Activated B cell treated with CpG ODN at 0.5 μM for 24 hours (primary cell): ENCODE measurements at regions not wholly inside any gene's neighbourhood (a gene's known extent, or its start where the extent isn't known, plus 50 kb on each side); places are given as distances from the start of the nearest gene placed in this dataset.

Experiments used
- ATAC-seq: fragments of 200-7000 bp; cut with Tn5 transposase; one replicate; pipeline ENCODE4 v1.10.0; 2021; ENCODE audit warnings: low read depth, mild to moderate bottlenecking, moderate library complexity
- CTCF ChIA-PET: fragments of 350-600 bp; sonication (Branson Sonifier 250); formaldehyde crosslinking; loops from one replicate; lab custom pipeline; 2021; ENCODE audit warnings: antibody characterized with exemption; lab: Charles Lee
- POLR2A ChIA-PET: fragments of 350-600 bp; sonication (Branson Sonifier 250); formaldehyde crosslinking; loops from one replicate; lab custom pipeline; 2021; ENCODE audit warnings: antibody characterized with exemption; lab: Charles Lee
- DNase-seq: peaks from one replicate; pipeline ENCODE4 v3.0.0; 2022
- H3K27ac Mint-ChIP-seq: one replicate; pipeline ENCODE4 v1.8.0; 2020; ENCODE audit warnings: mixed read lengths
- H3K27me3 Mint-ChIP-seq: one replicate; pipeline ENCODE4 v1.8.0; 2021; ENCODE audit warnings: mixed read lengths
- H3K36me3 Mint-ChIP-seq: one replicate; pipeline ENCODE4 v1.8.0; 2021; ENCODE audit warnings: low read depth, mixed read lengths
- H3K4me1 Mint-ChIP-seq: one replicate; pipeline ENCODE4 v1.8.0; 2021; ENCODE audit warnings: mixed read lengths
- H3K4me3 Mint-ChIP-seq: one replicate; pipeline ENCODE4 v1.8.0; 2020; ENCODE audit warnings: mild to moderate bottlenecking, mixed read lengths
- H3K9me3 Mint-ChIP-seq: one replicate; pipeline ENCODE4 v1.8.0; 2020; ENCODE audit warnings: mixed read lengths
- intact Hi-C: fragments of 100-400 bp; cut with micrococcal nuclease; formaldehyde crosslinking; loops from one replicate; pipeline ENCODE4 v1.15.1; 2024
- TF ChIP-seq, protein P1 (sequence below): fragments of 200-600 bp; IDR thresholded peaks from one replicate; pipeline ENCODE4 v1.8.0; 2022; ENCODE audit warnings: antibody characterized with exemption, mild to moderate bottlenecking

DNA sequence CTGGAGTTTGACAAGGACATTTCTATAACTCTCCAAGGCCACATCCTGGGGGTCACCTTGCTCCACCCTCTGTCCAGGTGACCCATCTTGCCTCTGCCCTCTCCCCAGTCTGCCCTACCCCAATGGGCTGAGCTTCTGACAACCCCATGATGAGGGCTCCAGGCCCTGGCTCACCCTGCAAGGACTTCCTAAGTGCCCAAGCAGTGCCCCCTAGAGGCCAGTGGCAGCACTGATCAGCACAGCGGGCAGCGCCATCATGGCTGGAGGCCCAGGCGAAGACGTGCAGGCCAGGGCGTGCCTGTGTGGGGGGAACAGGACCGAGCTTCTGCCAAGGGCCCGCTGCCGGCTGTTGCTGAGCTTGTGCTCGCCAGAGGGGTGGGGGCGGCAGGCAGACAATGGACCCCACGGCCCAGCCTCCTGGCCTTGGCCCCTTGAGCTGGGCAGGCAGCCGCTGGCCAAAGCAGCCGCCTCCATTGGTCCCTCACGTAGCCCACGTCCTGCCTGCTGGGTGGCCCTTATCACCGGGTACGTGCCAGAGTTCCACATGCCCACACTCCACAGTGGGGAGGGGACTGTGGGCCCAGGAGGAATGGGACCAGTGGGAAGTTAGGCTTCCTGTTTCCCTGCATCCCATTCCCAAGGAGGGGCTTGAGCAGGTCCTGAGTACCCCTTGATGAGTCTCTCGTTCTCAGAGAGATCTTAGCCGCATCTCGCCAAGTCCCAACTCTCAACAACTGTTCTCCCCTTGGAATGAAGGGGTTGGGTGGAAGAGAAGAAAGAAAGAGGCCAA, 64.3 kb downstream of the MRPL14 start:
- DNase-seq: no peak
- H3K4me3 Mint-ChIP-seq: no peak overlapping the region
- POLR2A ChIA-PET: no interaction called here
- H3K9me3 Mint-ChIP-seq: peaks cover 2% of the 10 kb centered on the region
- CTCF ChIA-PET: interaction anchor here (1.1 to 1.4 kb wide), 2 partner anchors 12 kb away, joined by 3 to 5 read pairs; no protein-coding TSS in a partner anchor
- H3K27me3 Mint-ChIP-seq: peaks cover 2% of the 10 kb centered on the region
- intact Hi-C loops: no loop called here
- no peak overlapping the region for H3K27ac Mint-ChIP-seq
- ATAC-seq: no peak
- no peaks in the 10 kb centered on the region for H3K36me3 Mint-ChIP-seq
- peaks cover 7% of the 10 kb centered on the region for H3K4me1 Mint-ChIP-seq
- TF ChIP-seq, protein P1, sequence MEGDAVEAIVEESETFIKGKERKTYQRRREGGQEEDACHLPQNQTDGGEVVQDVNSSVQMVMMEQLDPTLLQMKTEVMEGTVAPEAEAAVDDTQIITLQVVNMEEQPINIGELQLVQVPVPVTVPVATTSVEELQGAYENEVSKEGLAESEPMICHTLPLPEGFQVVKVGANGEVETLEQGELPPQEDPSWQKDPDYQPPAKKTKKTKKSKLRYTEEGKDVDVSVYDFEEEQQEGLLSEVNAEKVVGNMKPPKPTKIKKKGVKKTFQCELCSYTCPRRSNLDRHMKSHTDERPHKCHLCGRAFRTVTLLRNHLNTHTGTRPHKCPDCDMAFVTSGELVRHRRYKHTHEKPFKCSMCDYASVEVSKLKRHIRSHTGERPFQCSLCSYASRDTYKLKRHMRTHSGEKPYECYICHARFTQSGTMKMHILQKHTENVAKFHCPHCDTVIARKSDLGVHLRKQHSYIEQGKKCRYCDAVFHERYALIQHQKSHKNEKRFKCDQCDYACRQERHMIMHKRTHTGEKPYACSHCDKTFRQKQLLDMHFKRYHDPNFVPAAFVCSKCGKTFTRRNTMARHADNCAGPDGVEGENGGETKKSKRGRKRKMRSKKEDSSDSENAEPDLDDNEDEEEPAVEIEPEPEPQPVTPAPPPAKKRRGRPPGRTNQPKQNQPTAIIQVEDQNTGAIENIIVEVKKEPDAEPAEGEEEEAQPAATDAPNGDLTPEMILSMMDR: no peak

DNA sequence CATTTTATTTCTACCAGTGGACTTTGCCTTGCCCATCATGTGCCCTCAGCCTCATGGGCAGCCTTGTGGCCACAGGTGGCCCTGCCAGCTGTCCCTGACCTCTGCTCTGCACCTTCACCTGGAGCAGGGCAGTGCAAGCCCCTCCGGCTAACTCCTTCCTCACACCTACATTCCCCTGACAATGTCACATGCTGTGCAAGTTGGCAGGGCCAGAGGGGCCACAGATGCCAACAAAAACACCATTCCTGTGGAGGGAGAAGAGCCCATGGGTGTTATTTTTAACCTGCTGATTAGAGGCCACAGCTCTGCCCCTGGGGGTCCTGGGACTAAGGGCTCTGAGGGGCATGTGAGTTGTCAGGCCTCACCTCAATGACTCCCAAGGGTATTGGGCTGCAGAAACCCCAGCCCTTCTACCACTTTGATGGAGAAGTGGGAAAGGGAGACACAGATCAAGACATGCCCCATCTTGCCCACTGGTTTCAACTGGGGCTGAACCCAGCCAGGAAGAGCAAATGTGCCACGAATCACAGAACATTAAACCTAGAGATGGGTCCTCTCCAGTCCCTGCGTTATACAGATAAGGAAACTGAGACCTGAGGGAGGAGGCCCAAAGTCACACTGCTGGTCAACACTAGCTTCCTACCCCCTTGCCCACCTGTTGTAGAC, 65.0 kb downstream of the MRPL14 start:
- ChIA-PET POLR2A (no interaction called here), CTCF (interaction anchor here (1.4 kb wide), 1 partner anchor 13 kb away, joined by 5 read pairs; no protein-coding TSS in a partner anchor)
- ATAC-seq (no peak), DNase-seq (no peak)
- intact Hi-C loops: no loop called here
- no peak overlapping the region for H3K27ac Mint-ChIP-seq
- H3K27me3 Mint-ChIP-seq: peaks cover 5% of the 10 kb centered on the region
- TF ChIP-seq, protein P1: no peak
- H3K9me3 Mint-ChIP-seq: peaks cover 2% of the 10 kb centered on the region
- H3K36me3 Mint-ChIP-seq: no peaks in the 10 kb centered on the region
- no peak overlapping the region for H3K4me3 Mint-ChIP-seq
- peaks cover 7% of the 10 kb centered on the region for H3K4me1 Mint-ChIP-seq

DNA sequence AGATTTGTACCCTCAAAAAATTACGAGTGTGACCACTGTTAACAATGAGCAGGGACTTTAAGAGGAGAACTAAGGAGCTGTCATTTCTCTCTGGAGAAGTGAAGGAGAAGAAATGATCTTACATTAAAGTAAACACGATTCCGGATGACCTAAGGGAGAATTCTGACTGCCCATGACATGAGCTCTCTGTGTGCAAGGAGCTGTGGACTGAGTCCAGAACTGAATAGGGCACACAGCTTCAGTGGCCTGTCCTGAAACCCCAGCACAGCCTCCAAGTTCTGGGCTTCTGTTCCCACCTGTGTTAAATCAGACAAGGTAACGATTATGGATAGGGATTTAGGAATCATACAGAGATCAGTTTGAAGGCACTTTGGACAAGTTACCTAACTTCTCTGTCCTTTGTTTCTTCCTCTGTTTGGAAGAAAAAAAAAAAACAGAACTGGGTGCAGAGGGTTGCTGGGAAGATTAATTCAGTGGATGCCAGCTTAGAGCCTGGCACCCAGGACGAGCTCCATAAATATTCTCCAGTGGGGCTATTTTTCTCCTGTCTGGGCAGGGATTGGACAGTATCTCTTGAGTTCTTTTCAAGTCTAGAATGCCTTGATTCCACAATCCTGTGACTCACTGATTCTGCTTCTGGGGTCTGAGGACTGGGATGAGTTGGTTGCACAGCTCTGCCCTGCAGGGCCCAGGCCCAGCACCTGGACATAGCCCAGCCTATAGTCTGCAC, 65.7 kb downstream of the MRPL14 start:
- Mint-ChIP-seq H3K4me1 (peaks cover 7% of the 10 kb centered on the region), H3K27me3 (peaks cover 3% of the 10 kb centered on the region), H3K36me3 (no peaks in the 10 kb centered on the region), H3K9me3 (peaks cover 2% of the 10 kb centered on the region), H3K27ac (no peak overlapping the region), H3K4me3 (no peak overlapping the region)
- DNase-seq (no peak), ATAC-seq (no peak)
- TF ChIP-seq, protein P1: no peak
- CTCF ChIA-PET: interaction anchor here (1.4 kb wide), 1 partner anchor 14 kb away, joined by 5 read pairs; no protein-coding TSS in a partner anchor
- POLR2A ChIA-PET: no interaction called here
- intact Hi-C loops: no loop called here

DNA sequence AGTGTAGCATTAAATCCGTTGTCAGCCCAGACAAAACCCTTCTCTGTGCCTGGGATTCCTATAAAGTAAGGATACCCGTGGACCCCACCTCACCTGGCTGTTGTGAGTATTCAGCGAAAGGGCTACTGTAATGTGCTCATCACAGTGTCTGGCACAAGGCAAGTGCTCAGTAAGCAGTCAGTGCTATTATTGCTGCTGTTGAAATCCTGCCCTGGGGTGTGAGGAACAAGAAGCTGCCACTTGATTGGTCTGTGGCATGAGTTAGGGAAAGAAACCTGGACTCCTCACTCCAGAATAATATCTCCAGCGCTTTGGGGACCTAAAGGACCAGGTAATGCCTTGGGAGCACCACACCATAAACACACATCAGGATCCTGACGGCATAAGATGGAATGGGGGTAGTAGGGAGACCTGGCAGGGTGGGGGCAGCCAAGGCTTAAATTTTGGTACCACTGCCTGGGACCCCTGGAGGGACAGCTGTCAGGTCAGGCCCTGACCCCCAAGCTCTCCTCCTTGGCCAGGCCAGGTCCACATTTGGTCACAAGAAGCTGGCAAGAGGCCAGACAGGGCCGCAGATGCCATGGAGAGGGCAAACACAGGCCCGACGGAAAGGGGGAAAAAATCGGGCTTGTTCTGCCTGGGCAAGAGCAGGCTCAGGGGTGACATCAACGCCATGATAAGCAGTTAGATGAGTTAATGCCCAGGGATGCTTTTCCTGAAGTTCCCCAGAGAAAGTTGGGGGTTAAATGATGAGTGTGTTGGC, 66.5 kb downstream of the MRPL14 start:
- TF ChIP-seq, protein P1: no peak
- intact Hi-C loops: no loop called here
- H3K27ac Mint-ChIP-seq: no peak overlapping the region
- peaks cover 2% of the 10 kb centered on the region for H3K9me3 Mint-ChIP-seq
- POLR2A ChIA-PET: no interaction called here
- peaks cover 3% of the 10 kb centered on the region for H3K27me3 Mint-ChIP-seq
- ATAC-seq (no peak), DNase-seq (no peak)
- H3K4me3 Mint-ChIP-seq: no peak overlapping the region
- no peaks in the 10 kb centered on the region for H3K36me3 Mint-ChIP-seq
- peaks cover 7% of the 10 kb centered on the region for H3K4me1 Mint-ChIP-seq
- CTCF ChIA-PET: no interaction called here
